Activated CD4-positive, alpha-beta T cell treated with anti-CD3 and anti-CD28 coated beads, Interleukin-2, amount 10 ng/mL, durations not matched to agents 24 days and 14 days (primary cell): ENCODE measurements at regions not wholly inside any gene's neighbourhood (a gene's known extent, or its start where the extent isn't known, plus 50 kb on each side); places are given as distances from the start of the nearest gene placed in this dataset.

Source experiments
- DNase-seq: peaks from one replicate; pipeline ENCODE4 v3.0.0; 2022
- H3K27ac Mint-ChIP-seq: one replicate; pipeline ENCODE4 v1.8.0; 2022; ENCODE audit warnings: mild to moderate bottlenecking, mixed read lengths
- H3K27me3 Mint-ChIP-seq: one replicate; pipeline ENCODE4 v1.8.0; 2022; ENCODE audit warnings: mixed read lengths
- H3K36me3 Mint-ChIP-seq: one replicate; pipeline ENCODE4 v1.8.0; 2022; ENCODE audit warnings: low read depth, mild to moderate bottlenecking, mixed read lengths
- H3K4me1 Mint-ChIP-seq: one replicate; pipeline ENCODE4 v1.8.0; 2021; ENCODE audit warnings: mixed read lengths
- H3K4me3 Mint-ChIP-seq: one replicate; pipeline ENCODE4 v1.8.0; 2022; ENCODE audit warnings: mild to moderate bottlenecking, moderate library complexity, mixed read lengths
- H3K9me3 Mint-ChIP-seq: one replicate; pipeline ENCODE4 v1.8.0; 2021; ENCODE audit warnings: mixed read lengths
- intact Hi-C: fragments of 100-400 bp; cut with micrococcal nuclease; formaldehyde crosslinking; loops from one replicate; pipeline ENCODE4 v1.15.1; 2023

- no peaks in the 10 kb centered on the region for H3K9me3 Mint-ChIP-seq
- no peak overlapping the region for H3K27ac Mint-ChIP-seq
- no peak overlapping the region for H3K4me3 Mint-ChIP-seq
- no peak for DNase-seq
- intact Hi-C loops: no loop called here
- H3K36me3 Mint-ChIP-seq: no peaks in the 10 kb centered on the region
- H3K27me3 Mint-ChIP-seq: no peaks in the 10 kb centered on the region
- H3K4me1 Mint-ChIP-seq: no peaks in the 10 kb centered on the region
These were observed 100.9 kb upstream of the CPNE8 start for GRCh38 chr12:39006286-39006685.

DNA sequence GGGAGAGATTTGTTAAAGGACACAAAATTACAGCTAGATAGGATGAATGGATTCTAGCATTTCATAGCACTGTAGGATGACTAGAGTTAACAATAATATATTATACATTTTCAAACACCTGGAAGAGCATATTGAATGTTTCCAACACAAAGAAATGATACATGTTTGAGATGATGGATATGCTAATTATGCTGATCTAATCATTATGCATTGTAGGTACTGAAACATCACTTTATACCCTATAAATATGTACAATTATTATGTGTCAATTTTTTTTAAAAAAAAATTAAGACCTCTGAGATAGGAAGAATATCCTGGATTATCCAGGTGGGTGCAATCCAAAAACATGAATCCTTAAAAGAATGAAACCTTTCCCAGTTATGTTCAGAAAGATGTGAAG, 100.3 kb upstream of the CPNE8 start:
- H3K4me1 Mint-ChIP-seq: no peaks in the 10 kb centered on the region
- no peaks in the 10 kb centered on the region for H3K27me3 Mint-ChIP-seq
- H3K36me3 Mint-ChIP-seq: no peaks in the 10 kb centered on the region
- H3K4me3 Mint-ChIP-seq: no peak overlapping the region
- H3K9me3 Mint-ChIP-seq: no peaks in the 10 kb centered on the region
- no peak for DNase-seq
- intact Hi-C loops: no loop called here
- no peak overlapping the region for H3K27ac Mint-ChIP-seq

DNA sequence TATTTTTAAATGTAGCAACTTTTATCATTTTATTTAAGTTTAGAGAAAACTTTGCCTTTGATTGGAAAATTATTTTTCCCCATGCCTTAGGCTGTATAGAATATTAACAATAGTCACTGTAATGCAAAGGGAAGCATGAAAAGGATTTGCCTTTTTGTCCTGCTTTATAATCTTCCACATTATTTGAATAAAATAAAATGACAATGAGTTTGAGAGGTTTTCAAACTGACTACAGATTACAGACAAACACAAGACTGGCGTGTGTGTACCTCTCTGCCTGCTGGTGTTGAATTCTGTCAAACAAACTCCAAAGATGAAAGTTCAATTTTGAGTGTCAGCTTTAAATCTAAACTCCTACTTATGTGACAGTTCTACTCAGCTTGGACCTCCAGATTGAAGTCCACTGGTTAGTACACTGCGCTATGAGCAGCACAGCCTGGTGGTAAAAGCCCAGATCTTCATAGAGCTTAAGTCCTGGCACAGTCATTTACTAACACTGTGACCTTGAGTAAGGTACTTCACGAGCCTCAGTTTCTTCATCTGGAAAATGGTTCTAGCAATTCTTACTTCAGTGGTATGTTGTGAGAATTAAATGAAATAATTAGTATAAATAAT, 98.3 kb upstream of the CPNE8 start:
- H3K27ac Mint-ChIP-seq: no peak overlapping the region
- H3K36me3 Mint-ChIP-seq: no peaks in the 10 kb centered on the region
- DNase-seq: no peak
- H3K27me3 Mint-ChIP-seq: no peaks in the 10 kb centered on the region
- intact Hi-C loops: no loop called here
- H3K9me3 Mint-ChIP-seq: no peaks in the 10 kb centered on the region
- H3K4me1 Mint-ChIP-seq: no peaks in the 10 kb centered on the region
- H3K4me3 Mint-ChIP-seq: no peak overlapping the region

GRCh38 chr12:39000370-39000769, 95.0 kb upstream of the CPNE8 start:
- no peak overlapping the region for H3K27ac Mint-ChIP-seq
- DNase-seq: no peak
- intact Hi-C loops: no loop called here
- H3K36me3 Mint-ChIP-seq: no peaks in the 10 kb centered on the region
- no peaks in the 10 kb centered on the region for H3K27me3 Mint-ChIP-seq
- no peaks in the 10 kb centered on the region for H3K4me1 Mint-ChIP-seq
- H3K9me3 Mint-ChIP-seq: no peaks in the 10 kb centered on the region
- no peak overlapping the region for H3K4me3 Mint-ChIP-seq

DNA sequence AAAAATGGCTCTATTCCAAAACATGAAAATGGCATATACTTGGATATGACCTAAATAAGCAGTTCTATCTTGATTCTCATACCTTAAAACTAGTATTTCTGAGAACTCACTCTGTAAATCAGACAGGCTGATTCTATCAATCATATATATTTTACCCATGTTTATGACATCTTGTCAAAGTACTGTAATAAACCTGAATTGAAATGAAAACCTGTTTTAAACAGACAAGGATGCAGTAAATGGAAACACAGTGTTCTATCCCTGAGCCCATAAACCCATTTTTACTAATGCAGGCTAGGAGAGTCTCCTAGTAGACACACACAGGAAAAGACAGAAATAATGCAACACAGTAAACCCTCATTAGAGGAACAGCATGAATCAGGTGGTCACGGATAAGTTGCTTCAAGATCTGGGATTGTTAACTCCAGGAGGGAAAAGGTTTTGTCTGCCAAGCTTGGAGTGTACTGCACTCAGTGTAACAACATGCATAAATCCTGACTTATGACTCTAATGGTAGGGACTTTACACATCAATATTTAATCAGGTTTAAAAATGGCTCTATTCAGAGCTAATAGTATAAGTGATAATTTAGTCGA, 93.6 kb upstream of the CPNE8 start:
- H3K27me3 Mint-ChIP-seq: no peaks in the 10 kb centered on the region
- intact Hi-C loops: no loop called here
- no peak overlapping the region for H3K27ac Mint-ChIP-seq
- no peak for DNase-seq
- no peaks in the 10 kb centered on the region for H3K4me1 Mint-ChIP-seq
- no peaks in the 10 kb centered on the region for H3K36me3 Mint-ChIP-seq
- no peak overlapping the region for H3K4me3 Mint-ChIP-seq
- H3K9me3 Mint-ChIP-seq: no peaks in the 10 kb centered on the region

- no peaks in the 10 kb centered on the region for H3K9me3 Mint-ChIP-seq
- H3K36me3 Mint-ChIP-seq: no peaks in the 10 kb centered on the region
- H3K4me3 Mint-ChIP-seq: no peak overlapping the region
- H3K27ac Mint-ChIP-seq: no peak overlapping the region
- no peaks in the 10 kb centered on the region for H3K4me1 Mint-ChIP-seq
- H3K27me3 Mint-ChIP-seq: no peaks in the 10 kb centered on the region
- intact Hi-C loops: no loop called here
- DNase-seq: no peak
These were observed 89.9 kb upstream of the CPNE8 start for GRCh38 chr12:38995249-38995648.

GRCh38 chr12:38985961-38986360, 80.6 kb upstream of the CPNE8 start:
- intact Hi-C loops: no loop called here
- Mint-ChIP-seq H3K4me1 (no peaks in the 10 kb centered on the region), H3K9me3 (peaks cover 19% of the 10 kb centered on the region), H3K27ac (no peak overlapping the region), H3K27me3 (no peaks in the 10 kb centered on the region), H3K36me3 (no peaks in the 10 kb centered on the region), H3K4me3 (no peak overlapping the region)
- no peak for DNase-seq

GRCh38 chr12:38984388-38984787, 79.0 kb upstream of the CPNE8 start:
- Mint-ChIP-seq H3K9me3 (peaks cover 20% of the 10 kb centered on the region), H3K27me3 (no peaks in the 10 kb centered on the region), H3K36me3 (no peaks in the 10 kb centered on the region), H3K27ac (no peak overlapping the region), H3K4me1 (no peaks in the 10 kb centered on the region), H3K4me3 (no peak overlapping the region)
- no peak for DNase-seq
- intact Hi-C loops: no loop called here

DNA sequence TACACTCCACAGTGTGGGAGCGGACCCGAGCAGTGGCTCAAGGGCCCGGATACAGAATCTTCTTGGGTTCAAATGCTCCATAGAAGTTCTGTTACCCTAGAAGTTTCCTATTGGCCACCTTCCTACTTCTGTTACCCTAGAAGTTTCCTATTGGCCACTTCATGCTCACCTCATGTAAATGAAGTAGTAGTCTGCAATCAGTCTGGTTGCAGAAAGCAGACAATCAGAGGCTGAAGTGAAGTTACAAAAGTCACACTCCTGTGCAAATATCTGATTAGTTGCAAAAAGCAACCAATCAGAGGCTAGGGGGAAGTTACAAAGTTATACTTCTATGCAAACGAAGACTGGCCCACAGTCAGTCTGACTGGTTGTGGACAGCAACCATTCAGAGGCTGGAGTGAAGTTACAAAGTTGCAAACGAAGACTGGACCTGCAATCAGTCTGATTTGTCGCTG, 77.8 kb upstream of the CPNE8 start:
- H3K4me1 Mint-ChIP-seq: no peaks in the 10 kb centered on the region
- H3K36me3 Mint-ChIP-seq: no peaks in the 10 kb centered on the region
- intact Hi-C loops: no loop called here
- H3K9me3 Mint-ChIP-seq: peaks cover 20% of the 10 kb centered on the region
- DNase-seq: no peak
- no peak overlapping the region for H3K4me3 Mint-ChIP-seq
- H3K27me3 Mint-ChIP-seq: no peaks in the 10 kb centered on the region
- no peak overlapping the region for H3K27ac Mint-ChIP-seq

- Mint-ChIP-seq H3K36me3 (no peaks in the 10 kb centered on the region), H3K9me3 (peaks cover 8% of the 10 kb centered on the region), H3K27ac (no peak overlapping the region), H3K4me3 (no peak overlapping the region), H3K27me3 (no peaks in the 10 kb centered on the region), H3K4me1 (no peaks in the 10 kb centered on the region)
- no peak for DNase-seq
- intact Hi-C loops: no loop called here
These were observed 71.7 kb upstream of the CPNE8 start for GRCh38 chr12:38977132-38977531.

- Mint-ChIP-seq H3K36me3 (no peaks in the 10 kb centered on the region), H3K27ac (no peak overlapping the region), H3K4me3 (no peak overlapping the region), H3K4me1 (no peaks in the 10 kb centered on the region), H3K9me3 (peaks cover 7% of the 10 kb centered on the region), H3K27me3 (no peaks in the 10 kb centered on the region)
- intact Hi-C loops: no loop called here
- DNase-seq: no peak
These were observed 64.3 kb upstream of the CPNE8 start for GRCh38 chr12:38969706-38970105.

GRCh38 chr12:38961683-38962082, 56.3 kb upstream of the CPNE8 start:
- peaks cover 8% of the 10 kb centered on the region for H3K9me3 Mint-ChIP-seq
- no peak overlapping the region for H3K4me3 Mint-ChIP-seq
- H3K36me3 Mint-ChIP-seq: no peaks in the 10 kb centered on the region
- no peak for DNase-seq
- intact Hi-C loops: no loop called here
- H3K27me3 Mint-ChIP-seq: no peaks in the 10 kb centered on the region
- H3K4me1 Mint-ChIP-seq: no peaks in the 10 kb centered on the region
- no peak overlapping the region for H3K27ac Mint-ChIP-seq

DNA sequence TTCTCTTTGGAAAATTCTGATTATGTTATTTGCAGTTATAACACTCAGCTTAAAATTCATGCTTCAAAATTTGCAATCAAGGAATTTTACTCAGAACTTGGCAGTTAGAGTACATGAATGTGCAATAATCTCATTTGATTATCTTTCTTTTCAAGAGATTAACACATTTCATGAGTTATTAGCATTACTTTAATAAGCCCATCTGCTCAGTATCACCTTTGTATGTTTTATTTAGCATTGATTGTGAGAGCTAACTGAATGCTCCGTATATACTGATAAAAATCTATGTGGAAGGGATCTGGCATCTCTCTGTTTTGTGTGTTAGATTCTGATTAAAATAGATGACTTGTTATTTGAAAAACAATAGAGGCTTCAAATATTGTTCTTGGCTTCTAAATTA, 55.6 kb upstream of the CPNE8 start:
- Mint-ChIP-seq H3K36me3 (no peaks in the 10 kb centered on the region), H3K27ac (no peak overlapping the region), H3K9me3 (peaks cover 8% of the 10 kb centered on the region), H3K27me3 (no peaks in the 10 kb centered on the region), H3K4me1 (no peaks in the 10 kb centered on the region), H3K4me3 (no peak overlapping the region)
- intact Hi-C loops: no loop called here
- no peak for DNase-seq

DNA sequence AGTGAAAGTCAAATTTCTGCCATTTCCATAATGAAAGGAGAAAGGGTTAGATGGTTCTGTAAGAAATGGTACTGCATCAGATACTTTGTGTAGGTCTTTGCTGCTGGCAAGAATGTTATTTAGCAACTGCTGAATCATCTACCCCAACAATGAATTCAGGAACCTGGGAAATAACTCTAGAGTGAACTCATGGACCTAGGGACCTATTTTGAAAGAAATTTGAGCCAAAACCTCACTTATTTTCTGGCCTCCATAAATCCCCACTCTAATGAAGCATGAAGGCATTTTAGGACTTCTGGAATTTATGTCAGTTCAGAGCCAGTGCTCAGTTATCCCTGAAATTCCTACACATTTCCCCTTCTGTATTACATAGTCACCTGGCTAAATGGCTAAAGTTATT, 50.9 kb upstream of the CPNE8 start:
- no peaks in the 10 kb centered on the region for H3K4me1 Mint-ChIP-seq
- no peaks in the 10 kb centered on the region for H3K36me3 Mint-ChIP-seq
- intact Hi-C loops: no loop called here
- no peaks in the 10 kb centered on the region for H3K27me3 Mint-ChIP-seq
- no peak for DNase-seq
- H3K4me3 Mint-ChIP-seq: no peak overlapping the region
- no peak overlapping the region for H3K27ac Mint-ChIP-seq
- no peaks in the 10 kb centered on the region for H3K9me3 Mint-ChIP-seq
